GM12878 (cell line): ENCODE measurements at regions not wholly inside any gene's neighbourhood (a gene's known extent, or its start where the extent isn't known, plus 50 kb on each side); places are given as distances from the start of the nearest gene placed in this dataset.

Experiments used
- ATAC-seq: fragments of 200-7000 bp; cut with Tn5 transposase; 3 replicates; pipeline ENCODE4 v1.9.1; 2020; ENCODE audit warnings: mild to moderate bottlenecking, moderate library complexity
- BruUV-seq: library from RNA; stranded (reverse); fragments of 400-500 nt; replicated peaks from 2 replicates; lab custom pipeline; 2021; lab: Mats Ljungman, UMichigan
- CTCF ChIA-PET: fragments of 300-600 bp; sonication (Branson Sonifier 250); formaldehyde crosslinking; extraction: SDS; loops from one replicate; lab custom pipeline; 2021; ENCODE audit warnings: inconsistent platforms; lab: Yijun Ruan, JAX
- POLR2A ChIA-PET: fragments of 350-600 bp; formaldehyde crosslinking; extraction: SDS; loops from one replicate; lab custom pipeline; 2021; ENCODE audit warnings: inconsistent platforms; lab: Charles Lee
- RAD21 ChIA-PET: fragments of 300-600 bp; sonication (Branson Sonifier 250); formaldehyde crosslinking; loops from one replicate; lab custom pipeline; 2023; ENCODE audit warnings: antibody characterized with exemption; ENCODE audit not compliant: unreplicated experiment; lab: Charles Lee
- SMC1A ChIA-PET: fragments of 300-600 bp; sonication (Branson Sonifier 250); formaldehyde crosslinking; loops from one replicate; lab custom pipeline; 2023; ENCODE audit not compliant: unreplicated experiment, uncharacterized antibody; lab: Charles Lee
- DNase-seq: peaks from one replicate; pipeline ENCODE4 v3.0.0-alpha.2; 2011; ENCODE audit warnings: low read depth, low spot score
- FAIRE-seq: peaks from 3 replicates; lab custom pipeline; 2011; peaks lifted over from hg19 to GRCh38; lab: Jason Lieb, UNC
- H2AFZ ChIP-seq: 2 replicates; pipeline ENCODE4 v1.6.0; 2011; ENCODE audit warnings: low read depth, low read length, control low read depth; ENCODE audit not compliant: control insufficient read depth
- H3K27ac ChIP-seq: 2 replicates; pipeline ENCODE4 v1.5.1; 2011; ENCODE audit warnings: control low read depth; ENCODE audit not compliant: control insufficient read depth, insufficient read depth
- H3K27me3 ChIP-seq, 2 experiments: replicated peaks in 1 of 2; 2 replicates each; pipeline versions ENCODE4 v1.6.0 to v1.6.1; 2011; ENCODE audit warnings: low read length in 1 of 2; ENCODE audit not compliant: control insufficient read depth in 2 of 2, insufficient read depth in 2 of 2
- H3K36me3 ChIP-seq, 2 experiments: 2 replicates each; pipeline ENCODE4 v1.5.1; 2011; ENCODE audit warnings: low read length in 1 of 2; ENCODE audit not compliant: control insufficient read depth in 2 of 2, insufficient read depth in 2 of 2
- H3K4me1 ChIP-seq: 2 replicates; pipeline ENCODE4 v1.6.1; 2011; ENCODE audit warnings: mild to moderate bottlenecking, low read length, moderate library complexity, mixed read lengths; ENCODE audit not compliant: control insufficient read depth, insufficient read depth
- H3K4me2 ChIP-seq: 2 replicates; pipeline ENCODE4 v1.6.0; 2011; ENCODE audit warnings: control low read depth; ENCODE audit not compliant: control insufficient read depth, insufficient read depth
- H3K4me3 ChIP-seq: fragments of 200-600 bp; sonication (generic); 2 replicates; pipeline ENCODE4 v1.5.1; 2016
- H3K79me2 ChIP-seq: 2 replicates; pipeline ENCODE4 v1.6.0; 2011; ENCODE audit warnings: low read length; ENCODE audit not compliant: control insufficient read depth, insufficient read depth
- H3K9ac ChIP-seq: 2 replicates; pipeline ENCODE4 v1.8.0; 2011; ENCODE audit warnings: low read length, control low read depth, mixed read lengths; ENCODE audit not compliant: control insufficient read depth, insufficient read depth
- H3K9me3 ChIP-seq: replicated peaks from 3 replicates; pipeline ENCODE4 v1.5.1; 2011; ENCODE audit warnings: mild to moderate bottlenecking, low read length; ENCODE audit not compliant: control insufficient read depth, insufficient read depth
- H4K20me1 ChIP-seq: 2 replicates; pipeline ENCODE4 v1.6.0; 2011; ENCODE audit not compliant: control insufficient read depth, insufficient read depth
- ATF2 ChIP-seq: IDR thresholded peaks from 2 replicates; pipeline ENCODE4 v1.6.1; 2012; ENCODE audit warnings: low read length, inconsistent platforms
- BCL11A ChIP-seq: IDR thresholded peaks from 2 replicates; pipeline ENCODE4 v1.6.1; 2011; ENCODE audit warnings: low read depth, low read length
- IKZF1 ChIP-seq: fragments of 450-650 bp; conservative IDR thresholded peaks from 2 replicates; pipeline ENCODE4 v1.6.1; 2017; ENCODE audit warnings: antibody characterized with exemption, mild to moderate bottlenecking
- IKZF2 ChIP-seq, 2 experiments: fragments of 450-650 bp; IDR thresholded peaks; 2 replicates each; pipeline ENCODE4 v1.6.1; 2017; ENCODE audit warnings: mild to moderate bottlenecking in 2 of 2, moderate library complexity in 2 of 2
- IRF4 ChIP-seq: IDR thresholded peaks from 2 replicates; pipeline ENCODE4 v1.6.1; 2011; ENCODE audit warnings: low read depth, low read length
- NFIC ChIP-seq: IDR thresholded peaks from 2 replicates; pipeline ENCODE4 v1.6.1; 2012; ENCODE audit warnings: low read depth, mild to moderate bottlenecking, inconsistent platforms, low read length, moderate library complexity
- NR2C2 ChIP-seq: IDR thresholded peaks from 2 replicates; pipeline ENCODE4 v1.6.1; 2011; ENCODE audit warnings: borderline replicate concordance, low read depth; ENCODE audit not compliant: control insufficient read depth, insufficient read length
- NR2F1 ChIP-seq: fragments of 450-650 bp; conservative IDR thresholded peaks from 2 replicates; pipeline ENCODE4 v1.6.1; 2017; ENCODE audit warnings: mild to moderate bottlenecking
- PKNOX1 ChIP-seq: fragments of 450-650 bp; IDR thresholded peaks from 2 replicates; pipeline ENCODE4 v1.6.1; 2016; ENCODE audit warnings: mild to moderate bottlenecking
- POLR2A ChIP-seq: IDR thresholded peaks from 2 replicates; pipeline ENCODE4 v1.6.1; 2011; ENCODE audit warnings: low read depth, mild to moderate bottlenecking, low read length
- RB1 ChIP-seq: fragments of 450-650 bp; formaldehyde crosslinking; IDR thresholded peaks from 2 replicates; pipeline ENCODE4 v1.6.1; 2017; ENCODE audit warnings: mild to moderate bottlenecking, borderline replicate concordance
- RUNX3 ChIP-seq: IDR thresholded peaks from 2 replicates; pipeline ENCODE4 v1.6.1; 2012; ENCODE audit warnings: low read length, inconsistent platforms
- SRF ChIP-seq, 2 experiments: IDR thresholded peaks; 2 replicates each; pipeline ENCODE4 v1.6.1; 2011; ENCODE audit warnings: low read depth in 2 of 2, low read length in 2 of 2, mild to moderate bottlenecking in 1 of 2, moderate library complexity in 1 of 2
- TARDBP ChIP-seq: IDR thresholded peaks from 2 replicates; pipeline ENCODE4 v1.6.1; 2016; ENCODE audit warnings: borderline replicate concordance
- YY1 ChIP-seq: IDR thresholded peaks from 2 replicates; pipeline ENCODE4 v1.6.1; 2011; ENCODE audit warnings: low read depth, mild to moderate bottlenecking, low read length
- ZZZ3 ChIP-seq: IDR thresholded peaks from 2 replicates; pipeline ENCODE4 v1.6.1; 2011; ENCODE audit warnings: low read depth; ENCODE audit not compliant: control insufficient read depth, insufficient read length
- WGBS: methylation state at CpG from one replicate; pipeline ENCODE4 v1.1.6; 2016; ENCODE audit warnings: low lambda C conversion rate; ENCODE audit not compliant: insufficient replicate concordance, insufficient coverage; ENCODE audit errors: missing lambda C conversion rate; 5-methylcytosine and 5-hydroxymethylcytosine counted together
- in situ Hi-C: fragments of 300-500 bp; cut with MboI; formaldehyde crosslinking; loops from 9 replicates; pipeline ENCODE4 v1.14.3; 2018; ENCODE audit warnings: mixed read lengths
- intact Hi-C: fragments of 100-400 bp; cut with micrococcal nuclease; formaldehyde crosslinking; loops from one replicate; pipeline ENCODE4 v1.14.2; 2022; ENCODE audit not compliant: unreplicated experiment

DNA sequence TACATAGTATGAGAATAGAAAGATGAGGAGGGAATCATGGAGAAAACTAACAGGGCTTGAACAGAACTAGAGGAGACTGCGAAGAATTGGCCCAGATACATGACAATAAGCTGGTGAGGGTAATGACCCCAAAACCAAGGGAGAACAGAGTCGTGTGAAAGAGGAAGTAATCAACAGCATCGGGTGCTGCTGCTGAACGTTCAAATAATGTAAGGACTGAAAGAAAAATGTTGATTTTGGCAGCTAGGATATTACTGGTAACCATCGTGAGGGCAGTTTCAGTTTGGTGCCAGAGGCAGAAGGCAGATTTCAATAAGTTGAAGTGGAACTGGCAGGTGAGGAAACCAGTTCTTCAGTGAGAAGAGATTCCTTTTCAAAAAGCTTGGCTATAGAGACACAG lies 66.8 kb upstream of the SMC2 start:
- Histone ChIP-seq H3K27ac (no peak overlapping the region), H3K4me3 (no peak overlapping the region), H2AFZ (no peak overlapping the region; the same call in 1 of the 2 replicates), H3K4me2 (no peak overlapping the region), H3K27me3 (no peaks in the 10 kb centered on the region), H3K9ac (no peak overlapping the region), H4K20me1 (no peaks in the 10 kb centered on the region), H3K9me3 (no peaks in the 10 kb centered on the region), H3K79me2 (no peaks in the 10 kb centered on the region), H3K4me1 (no peaks in the 10 kb centered on the region), H3K36me3 (no peaks in the 10 kb centered on the region)
- TF ChIP-seq YY1 (no peak), NR2F1 (peak; percentile 44; the same call in 1 of the 2 replicates)
- intact Hi-C loops = no loop called here
- peak; percentile 18 for FAIRE-seq
- in situ Hi-C loops = no loop called here
- ChIA-PET CTCF (interaction anchor here (1.0 kb wide), 2 partner anchors 11 to 64 kb away, joined by 3 to 4 read pairs; no protein-coding TSS in a partner anchor), RAD21 (interaction anchor here (1.1 to 1.4 kb wide), 2 partner anchors 66 to 359 kb away, joined by 4 read pairs; partner anchors contain the start of gene SMC2), SMC1A (interaction anchor here (0.5 to 1.1 kb wide), 4 partner anchors 9 to 1471 kb away, joined by 3 to 6 read pairs (median 4); partner anchors contain the start of gene SMC2), POLR2A (interaction anchor here (1.3 kb wide), 1 partner anchor 35 kb away, joined by 3 read pairs; no protein-coding TSS in a partner anchor)
- peak; percentile 7 for DNase-seq
- no TSS peak for BruUV-seq
- peak; percentile 79 for ATAC-seq
- WGBS = 10% methylated on average over 5 of the region's 5 CpGs

GRCh38 chr9:104028827-104029226 lies 65.3 kb upstream of the SMC2 start:
- no peaks in the 10 kb centered on the region for H3K9me3 ChIP-seq
- H3K4me1 ChIP-seq = no peaks in the 10 kb centered on the region
- H4K20me1 ChIP-seq = no peaks in the 10 kb centered on the region
- no peak overlapping the region for H3K27ac ChIP-seq
- ATAC-seq (peak; percentile 72), FAIRE-seq (no peak), DNase-seq (no peak)
- POLR2A ChIA-PET = no interaction called here
- BruUV-seq = no TSS peak
- no peaks in the 10 kb centered on the region for H3K27me3 ChIP-seq
- H3K4me2 ChIP-seq = no peak overlapping the region
- H3K79me2 ChIP-seq = no peaks in the 10 kb centered on the region
- in situ Hi-C loops (no loop called here), intact Hi-C loops (no loop called here)
- RAD21 ChIA-PET = no interaction called here
- 21% methylated on average over 4 of the region's 4 CpGs for WGBS
- no peak overlapping the region for H3K4me3 ChIP-seq
- H2AFZ ChIP-seq = no peak overlapping the region
- SMC1A ChIA-PET = no interaction called here
- no peaks in the 10 kb centered on the region for H3K36me3 ChIP-seq
- H3K9ac ChIP-seq = no peak overlapping the region
- CTCF ChIA-PET = no interaction called here
- TF ChIP-seq POLR2A (no peak), RB1 (no peak), NFIC (peak; percentile 39; the same call in 1 of the 2 replicates), IKZF1 (peak; percentile 39; the same call in 1 of the 2 replicates), SRF (IDR thresholded peaks at IDR 0.05; ENCODE audit: low read depth in 2 of 2, low read length in 2 of 2) (0 out of 4 replicates have a peak, but pooled peaks of 1 of the 2 experiments have one; percentile 18), NR2C2 (no peak), IKZF2 (IDR thresholded peaks at IDR 0.05) (0 out of 4 replicates have a peak, but pooled peaks of 1 of the 2 experiments have one; percentile 29), IRF4 (peak; percentile 70; the same call in 1 of the 2 replicates), PKNOX1 (peak; percentile 25; the same call in 1 of the 2 replicates), ATF2 (peak; percentile 75), ZZZ3 (no peak), TARDBP (no peak), BCL11A (peak; percentile 29; the same call in 1 of the 2 replicates), RUNX3 (peak; percentile 65; the same call in 1 of the 2 replicates)
